Astrocyte (in vitro differentiated cells and primary cell): ENCODE measurements at regions not wholly inside any gene's neighbourhood (a gene's known extent, or its start where the extent isn't known, plus 50 kb on each side); places are given as distances from the start of the nearest gene placed in this dataset.

ENCODE experiments used
- EZH2 ChIP-seq: IDR thresholded peaks from 2 replicates; pipeline ENCODE4 v1.6.1; 2012; ENCODE audit warnings: mild to moderate bottlenecking, low read length, inconsistent platforms; ENCODE audit not compliant: insufficient read depth
- TF ChIP-seq, protein P1 (sequence below): IDR thresholded peaks from 2 replicates; pipeline ENCODE4 v1.5.1; 2011; ENCODE audit warnings: low read depth, mild to moderate bottlenecking, inconsistent platforms, low read length, moderate library complexity; ENCODE audit not compliant: insufficient read depth

DNA sequence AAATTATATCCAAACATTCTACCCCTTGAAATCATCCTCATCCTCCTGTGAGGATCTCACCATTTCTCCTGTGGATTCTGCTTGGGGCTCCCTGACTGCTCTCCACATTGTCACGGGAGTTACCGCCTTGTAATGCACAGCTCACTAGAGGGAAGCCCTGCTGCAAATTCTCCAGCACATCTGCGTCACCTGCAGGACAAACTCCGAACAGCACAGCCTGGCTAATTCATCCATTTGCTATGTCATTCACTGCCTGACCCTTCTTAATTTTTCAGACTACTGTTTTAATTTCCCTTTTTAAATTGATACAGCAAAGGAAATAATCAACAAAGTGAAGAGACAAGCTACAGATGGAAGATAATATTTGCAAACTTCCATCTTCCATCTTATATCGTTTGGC is 627.4 kb downstream of the FBXO15 start:
- TF ChIP-seq, protein P1, sequence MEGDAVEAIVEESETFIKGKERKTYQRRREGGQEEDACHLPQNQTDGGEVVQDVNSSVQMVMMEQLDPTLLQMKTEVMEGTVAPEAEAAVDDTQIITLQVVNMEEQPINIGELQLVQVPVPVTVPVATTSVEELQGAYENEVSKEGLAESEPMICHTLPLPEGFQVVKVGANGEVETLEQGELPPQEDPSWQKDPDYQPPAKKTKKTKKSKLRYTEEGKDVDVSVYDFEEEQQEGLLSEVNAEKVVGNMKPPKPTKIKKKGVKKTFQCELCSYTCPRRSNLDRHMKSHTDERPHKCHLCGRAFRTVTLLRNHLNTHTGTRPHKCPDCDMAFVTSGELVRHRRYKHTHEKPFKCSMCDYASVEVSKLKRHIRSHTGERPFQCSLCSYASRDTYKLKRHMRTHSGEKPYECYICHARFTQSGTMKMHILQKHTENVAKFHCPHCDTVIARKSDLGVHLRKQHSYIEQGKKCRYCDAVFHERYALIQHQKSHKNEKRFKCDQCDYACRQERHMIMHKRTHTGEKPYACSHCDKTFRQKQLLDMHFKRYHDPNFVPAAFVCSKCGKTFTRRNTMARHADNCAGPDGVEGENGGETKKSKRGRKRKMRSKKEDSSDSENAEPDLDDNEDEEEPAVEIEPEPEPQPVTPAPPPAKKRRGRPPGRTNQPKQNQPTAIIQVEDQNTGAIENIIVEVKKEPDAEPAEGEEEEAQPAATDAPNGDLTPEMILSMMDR, result no peak
- TF ChIP-seq EZH2, result no peak
